ENCODE measurements at regions not wholly inside any gene's neighbourhood (a gene's known extent, or its start where the extent isn't known, plus 50 kb on each side); places are given as distances from the start of the nearest gene placed in this dataset.

GRCh38 chr7:45363669-45364068 lies 206.1 kb downstream of the RAMP3 start:
- H3K36me3 ChIP-seq: no peaks in the 10 kb centered on the region
- H3K4me3 ChIP-seq: no peak overlapping the region
- no peaks in the 10 kb centered on the region for H3K9me3 ChIP-seq
- H3K27ac ChIP-seq: no peak overlapping the region
- H3K27me3 ChIP-seq: no peaks in the 10 kb centered on the region
- intact Hi-C loops (cut with DNase I): no loop called here
- 50 to 69% methylated on average over 7 of the region's 7 CpGs for WGBS, 2 donors
- H3K4me1 ChIP-seq: no peaks in the 10 kb centered on the region
- no peak for TF ChIP-seq CTCF (IDR thresholded peaks at IDR 0.05)
- no peak for TF ChIP-seq POLR2A (IDR thresholded peaks at IDR 0.05)
- no peak for DNase-seq

GRCh38 chr7:45365341-45365740 lies 207.8 kb downstream of the RAMP3 start:
- Histone ChIP-seq H3K9me3 (no peaks in the 10 kb centered on the region), H3K4me3 (no peak overlapping the region), H3K27ac (no peak overlapping the region), H3K4me1 (no peaks in the 10 kb centered on the region), H3K27me3 (no peaks in the 10 kb centered on the region), H3K36me3 (no peaks in the 10 kb centered on the region)
- intact Hi-C loops (cut with DNase I): no loop called here
- TF ChIP-seq CTCF (IDR thresholded peaks at IDR 0.05) (no peak), POLR2AphosphoS5 (IDR thresholded peaks at IDR 0.05) (no peak), POLR2A (IDR thresholded peaks at IDR 0.05) (no peak), EP300 (IDR thresholded peaks at IDR 0.05) (no peak)
- WGBS, 2 donors: 57 to 70% methylated on average over 4 of the region's 4 CpGs
- no peak for DNase-seq

GRCh38 chr7:45366475-45366874 lies 207.7 kb upstream of the ADCY1 start:
- intact Hi-C loops (cut with DNase I): no loop called here
- 77 to 87% methylated on average over 3 of the region's 3 CpGs for WGBS, 2 donors
- Histone ChIP-seq H3K4me1 (no peaks in the 10 kb centered on the region), H3K27me3 (no peaks in the 10 kb centered on the region), H3K4me3 (no peak overlapping the region), H3K9me3 (no peaks in the 10 kb centered on the region), H3K27ac (no peak overlapping the region), H3K36me3 (no peaks in the 10 kb centered on the region)
- no peak for DNase-seq
- TF ChIP-seq POLR2AphosphoS5 (IDR thresholded peaks at IDR 0.05): no peak
- no peak for TF ChIP-seq EP300 (IDR thresholded peaks at IDR 0.05)
- no peak for TF ChIP-seq POLR2A (IDR thresholded peaks at IDR 0.05)
- TF ChIP-seq CTCF (IDR thresholded peaks at IDR 0.05): no peak

GRCh38 chr7:45367026-45367425 lies 207.1 kb upstream of the ADCY1 start:
- intact Hi-C loops (cut with DNase I): no loop called here
- TF ChIP-seq POLR2A (IDR thresholded peaks at IDR 0.05) (no peak), EP300 (IDR thresholded peaks at IDR 0.05) (no peak), CTCF (IDR thresholded peaks at IDR 0.05) (no peak), POLR2AphosphoS5 (IDR thresholded peaks at IDR 0.05) (no peak)
- WGBS, 2 donors: 45 to 66% methylated on average over 5 of the region's 5 CpGs
- Histone ChIP-seq H3K36me3 (no peaks in the 10 kb centered on the region), H3K4me3 (no peak overlapping the region), H3K9me3 (no peaks in the 10 kb centered on the region), H3K27ac (no peak overlapping the region), H3K4me1 (no peaks in the 10 kb centered on the region), H3K27me3 (no peaks in the 10 kb centered on the region)
- DNase-seq: no peak

- TF ChIP-seq POLR2AphosphoS5 (IDR thresholded peaks at IDR 0.05): no peak
- TF ChIP-seq CTCF (IDR thresholded peaks at IDR 0.05): no peak
- no peak for TF ChIP-seq POLR2A (IDR thresholded peaks at IDR 0.05)
- no peak for TF ChIP-seq EP300 (IDR thresholded peaks at IDR 0.05)
- DNase-seq: no peak
- intact Hi-C loops (cut with DNase I): no loop called here
These were observed 205.9 kb upstream of the ADCY1 start for GRCh38 chr7:45368129-45368807.

More at GRCh38 chr7:45368129-45368807, 205.9 kb upstream of the ADCY1 start:
- Histone ChIP-seq H3K4me1 (no peaks in the 10 kb centered on the region), H3K36me3 (no peaks in the 10 kb centered on the region), H3K27ac (no peak overlapping the region), H3K9me3 (no peaks in the 10 kb centered on the region), H3K27me3 (no peaks in the 10 kb centered on the region), H3K4me3 (no peak overlapping the region)
